HG03039 (cell line): ENCODE measurements at regions not wholly inside any gene's neighbourhood (a gene's known extent, or its start where the extent isn't known, plus 50 kb on each side); places are given as distances from the start of the nearest gene placed in this dataset.
"Not testable (repeated sequence)": the region's sequence is repeated elsewhere in the genome, so short reads cannot be mapped to it uniquely, and the experiment has no call there.

Source experiments
- ATAC-seq: cut with Tn5 transposase; IDR thresholded peaks from one replicate; pipeline ENCODE4 v1.9.1; 2021; ENCODE audit warnings: mild to moderate bottlenecking, moderate library complexity; ENCODE audit not compliant: unreplicated experiment

DNA sequence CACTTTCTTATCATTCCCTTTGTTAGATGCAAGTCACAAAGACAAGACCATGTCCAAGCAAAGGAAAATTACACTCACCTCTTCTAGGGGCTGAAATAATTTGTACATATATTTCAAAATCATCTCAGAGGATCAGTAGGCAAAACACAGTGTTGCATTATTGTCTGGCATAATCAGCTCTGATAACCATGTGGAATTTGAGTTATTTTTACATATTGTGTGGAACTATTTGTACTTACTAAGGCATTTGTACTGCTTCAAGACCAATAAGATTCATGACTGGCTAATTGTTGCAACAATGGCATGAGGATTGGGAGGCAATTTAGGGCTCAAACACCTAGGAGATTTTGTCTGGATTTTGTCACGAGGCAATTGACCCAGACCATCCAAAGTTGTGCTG is 1716.4 kb downstream of the BRINP3 start:
- no peak for ATAC-seq

DNA sequence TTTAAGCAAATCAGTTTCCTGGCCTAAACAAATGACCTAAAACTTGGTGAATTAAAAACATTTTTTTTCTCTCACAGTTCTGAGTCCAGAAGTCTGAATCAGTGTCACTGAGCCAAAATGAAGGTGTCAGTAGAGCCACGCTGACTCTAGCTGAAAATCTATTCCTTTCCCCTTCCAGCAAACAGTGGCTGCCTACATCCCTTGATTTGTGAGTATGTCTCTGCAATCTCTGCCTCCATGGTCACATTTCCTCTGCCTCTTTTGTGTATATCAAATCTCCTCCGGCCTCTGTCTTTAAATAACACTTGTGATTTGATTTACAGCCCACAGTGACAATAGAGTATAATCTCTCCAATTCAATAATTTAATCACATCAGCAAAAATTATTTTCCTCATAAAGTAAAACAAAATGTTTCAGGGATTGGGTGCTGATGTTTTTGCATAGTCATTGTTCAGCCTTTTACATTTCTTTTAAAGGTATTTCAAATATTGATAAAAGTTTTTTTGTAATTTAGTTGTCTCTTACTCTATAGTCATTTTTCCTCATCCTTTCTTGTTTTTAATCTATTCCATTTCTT is 1715.4 kb downstream of the BRINP3 start:
- no peak for ATAC-seq

DNA sequence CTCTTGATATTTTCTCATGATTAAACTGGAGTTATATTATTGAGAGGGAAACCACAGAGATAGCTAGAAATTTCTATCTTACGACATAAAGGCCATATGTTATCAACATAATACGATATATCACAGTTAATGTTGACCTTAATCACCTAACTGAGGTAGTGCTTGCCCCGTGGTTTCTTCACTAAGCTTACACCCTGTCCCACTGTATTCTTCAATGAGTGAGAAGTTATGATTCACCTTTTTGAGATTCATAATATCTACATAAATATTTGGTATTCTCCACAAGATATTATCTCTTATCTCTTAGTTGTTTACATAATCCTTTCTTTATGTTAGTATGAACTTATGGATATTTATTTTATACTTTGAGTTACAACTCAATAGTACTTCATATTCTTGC is 1714.1 kb downstream of the BRINP3 start:
- ATAC-seq: no peak

DNA sequence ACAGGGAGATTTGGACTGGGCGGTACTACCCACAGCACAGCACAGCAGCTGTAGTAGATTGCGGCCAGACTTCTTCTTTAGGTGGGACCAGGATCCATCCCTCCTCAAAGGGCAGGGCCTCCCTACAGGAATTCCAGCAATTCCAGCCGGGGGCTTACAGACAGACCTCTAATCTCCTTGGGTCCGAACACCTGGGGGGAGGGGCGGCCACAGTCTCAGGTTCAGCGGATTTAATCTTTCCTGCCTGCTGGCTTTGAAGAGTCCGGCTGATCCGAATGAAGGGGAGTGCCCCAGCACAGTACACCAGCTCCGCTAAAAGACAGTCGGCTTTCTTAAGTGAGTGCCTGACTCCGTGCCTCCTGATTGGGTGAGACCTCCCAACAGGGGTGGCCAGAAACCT is 1708.5 kb downstream of the BRINP3 start:
- ATAC-seq: no peak

DNA sequence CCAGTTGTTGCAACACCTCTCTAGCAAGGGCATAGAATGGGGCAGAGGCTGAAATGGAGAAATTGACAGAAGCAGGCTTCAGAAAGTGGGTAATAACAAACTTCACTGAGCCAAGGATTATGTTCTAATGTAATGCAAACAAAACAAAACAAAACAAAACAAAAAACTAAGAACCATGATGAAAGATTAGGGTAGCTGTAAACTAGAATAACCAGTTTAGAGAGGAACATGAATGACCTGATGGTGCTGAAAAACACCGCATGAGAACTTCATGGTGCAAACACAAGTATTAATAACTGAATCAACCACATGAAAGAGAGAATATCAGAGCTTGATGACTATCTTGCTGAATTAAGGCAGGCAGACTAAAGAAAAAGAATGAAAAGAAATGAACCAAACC is 1707.7 kb downstream of the BRINP3 start:
- no peak for ATAC-seq

DNA sequence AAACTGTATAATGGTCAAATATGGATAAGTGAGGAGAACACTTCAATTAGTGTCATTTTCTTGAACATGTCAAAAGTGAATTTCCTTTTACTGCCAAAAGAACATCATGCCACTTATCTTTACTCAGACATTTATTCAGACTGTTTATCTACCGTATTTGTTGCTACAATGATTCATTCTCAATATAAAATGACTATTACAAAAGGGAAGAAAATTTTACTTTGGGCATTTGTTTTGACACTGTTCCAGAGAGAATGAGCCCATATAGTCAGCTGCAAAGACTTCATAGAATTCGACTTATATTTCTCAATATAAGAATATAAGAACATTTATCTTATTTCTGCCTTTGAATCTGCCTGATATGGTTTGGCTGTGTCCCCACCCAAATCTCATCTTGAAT is 1699.1 kb downstream of the BRINP3 start:
- no peak for ATAC-seq

DNA sequence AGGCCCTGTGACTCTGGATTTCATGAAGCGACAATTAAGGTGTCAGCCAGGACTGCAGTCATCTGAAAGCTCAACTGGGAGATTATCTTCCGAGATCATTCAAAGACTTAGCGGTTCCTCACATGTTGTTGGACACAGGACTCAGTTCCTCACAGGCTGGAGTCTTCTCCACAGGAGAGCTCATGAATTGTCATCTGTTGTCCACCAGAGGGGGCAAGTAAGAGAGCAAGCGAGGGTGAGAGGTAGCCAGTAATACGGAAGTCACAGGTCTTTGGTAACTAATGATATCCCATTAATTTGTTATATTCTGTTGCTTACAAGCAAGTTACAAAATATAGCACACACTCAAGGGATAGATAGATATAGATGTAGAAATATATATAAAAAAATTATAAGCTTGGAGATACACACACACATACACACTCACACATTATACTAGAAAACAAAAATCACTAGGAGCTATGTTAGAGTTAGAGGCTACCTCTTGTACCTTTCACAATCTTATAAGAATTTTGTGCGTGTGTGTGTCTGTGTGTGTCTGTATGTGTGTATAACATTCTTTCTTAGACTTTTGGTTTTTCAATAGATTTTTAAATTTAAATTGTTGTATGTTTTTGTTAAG is 1695.3 kb downstream of the BRINP3 start:
- ATAC-seq: peak; percentile 97

DNA sequence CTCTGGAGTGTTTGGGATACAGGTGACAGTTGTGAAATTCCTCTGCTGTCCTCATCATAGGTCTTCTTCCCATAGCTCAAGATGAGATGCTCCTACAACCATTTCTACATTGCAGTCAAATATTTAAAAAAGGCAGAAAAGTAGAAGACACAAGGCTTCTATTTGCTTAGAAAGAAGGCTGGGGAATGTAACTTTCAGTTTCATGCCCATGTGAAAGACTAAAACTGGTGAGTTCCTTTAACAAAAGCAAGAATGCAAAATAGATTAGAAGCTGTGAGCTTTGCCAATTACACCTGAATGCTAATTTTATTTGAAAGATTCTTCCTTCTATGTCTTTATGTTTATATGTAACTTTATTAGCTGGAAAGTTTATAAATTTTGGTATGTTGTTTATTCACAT is 1682.7 kb downstream of the BRINP3 start:
- no peak for ATAC-seq

DNA sequence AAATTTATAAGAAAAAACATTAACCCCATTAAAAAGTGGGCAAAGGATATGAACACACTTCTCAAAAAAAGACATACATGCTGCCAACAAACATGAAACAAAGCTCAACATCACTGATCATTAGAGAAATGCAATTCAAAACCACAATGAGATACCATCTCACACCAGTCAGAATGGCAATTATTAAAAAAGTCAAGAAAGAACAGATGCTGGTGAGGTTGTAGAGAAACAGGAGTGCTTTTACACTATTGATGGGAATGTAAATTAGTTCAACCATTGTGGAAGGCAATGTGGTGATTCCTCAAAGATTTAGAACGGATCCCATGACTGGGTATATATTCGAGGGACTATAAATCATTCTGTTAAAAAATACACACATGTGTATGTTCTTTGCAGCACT is 1665.5 kb downstream of the BRINP3 start:
- not testable (repeated sequence) for ATAC-seq

DNA sequence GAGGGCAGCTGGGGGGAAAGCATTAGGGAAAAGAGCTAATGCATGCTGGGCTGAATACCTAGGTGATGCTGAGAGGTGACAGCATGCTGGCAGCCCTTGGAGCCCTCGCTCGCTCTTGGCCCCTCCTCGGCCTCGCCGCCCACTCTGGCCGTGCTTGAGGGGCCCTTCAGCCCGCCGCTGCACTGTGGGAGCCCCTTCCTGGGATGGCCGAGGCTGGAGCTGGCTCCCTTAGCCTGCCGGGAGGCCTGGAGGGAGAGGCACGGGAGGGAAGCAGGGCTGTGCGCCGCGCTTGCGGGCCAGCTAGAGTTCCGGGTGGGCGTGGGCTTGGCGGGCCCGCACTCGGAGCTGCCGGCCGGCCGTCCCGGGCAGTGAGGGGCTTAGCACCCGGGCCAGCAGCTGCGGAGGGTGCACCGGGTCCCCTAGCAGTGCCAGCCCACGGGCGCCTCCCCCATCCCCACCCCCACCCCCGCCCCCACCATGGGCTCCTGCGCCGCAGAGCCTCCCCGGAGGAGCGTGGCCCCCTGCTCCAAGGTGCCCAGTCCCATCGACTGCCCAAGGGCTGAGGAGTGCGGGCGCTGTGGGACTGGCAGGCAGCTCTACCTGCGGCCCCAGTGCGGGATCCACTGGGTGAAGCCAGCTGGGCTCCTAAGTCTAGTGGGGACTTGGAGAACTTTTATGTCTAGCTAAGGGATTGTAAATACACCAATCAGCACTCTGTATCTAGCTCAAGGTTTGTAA is 1664.7 kb downstream of the BRINP3 start:
- ATAC-seq: not testable (repeated sequence)

DNA sequence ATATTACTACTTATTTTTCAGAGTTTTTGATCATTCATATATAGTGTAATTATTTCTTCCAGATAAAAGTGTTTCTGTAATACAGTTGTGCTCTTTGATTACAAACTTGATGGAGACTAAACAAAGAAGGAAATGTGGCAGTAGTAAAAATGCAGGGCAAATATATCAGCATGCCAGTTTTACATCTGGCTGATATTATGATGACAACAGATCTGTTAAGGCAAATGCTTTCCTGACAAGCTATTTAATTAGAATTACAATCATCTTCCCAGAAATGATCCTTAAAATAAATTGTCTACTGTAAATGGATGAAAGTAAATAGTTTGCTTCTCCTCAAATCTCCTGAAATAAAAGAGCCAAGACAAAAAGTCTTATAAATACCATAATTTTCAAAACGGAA is 1659.8 kb downstream of the BRINP3 start:
- ATAC-seq: no peak

DNA sequence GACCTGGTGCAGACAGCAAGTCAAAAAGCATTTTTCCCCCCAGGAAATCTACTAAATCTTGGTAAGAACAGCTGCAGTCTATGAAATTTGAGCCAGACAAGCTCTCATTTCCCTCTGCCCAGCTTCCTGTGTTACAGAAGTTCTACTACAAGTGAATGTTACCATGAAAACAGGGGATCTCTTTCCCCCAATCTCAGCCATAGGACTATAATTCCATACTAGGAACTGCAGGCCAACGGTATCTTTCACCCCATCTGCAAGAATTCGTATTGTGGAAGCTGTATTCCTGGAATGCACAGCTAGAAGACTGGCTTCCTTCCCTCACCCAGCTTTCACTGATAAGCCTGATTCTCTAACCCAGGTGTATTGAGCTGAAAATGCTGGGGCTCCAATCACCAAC is 1655.4 kb downstream of the BRINP3 start:
- no peak for ATAC-seq

DNA sequence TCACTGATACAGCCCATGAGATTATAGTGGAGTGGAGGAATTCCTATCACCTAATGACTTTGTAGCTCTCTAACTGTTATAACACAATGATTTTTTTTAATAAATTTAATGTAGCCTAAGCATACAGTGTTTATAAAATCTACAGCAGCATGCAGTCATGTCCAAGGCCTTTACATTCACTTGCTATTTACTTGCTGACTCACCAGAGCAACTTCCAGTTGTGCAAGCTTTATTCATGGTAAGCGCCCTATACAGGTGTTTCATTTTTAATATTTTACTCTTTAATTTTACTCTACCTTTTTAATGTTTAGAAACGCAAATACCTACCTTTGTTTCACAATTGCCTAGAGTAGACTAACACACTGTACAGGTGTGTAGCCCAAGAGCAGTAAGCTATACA is 1652.2 kb downstream of the BRINP3 start:
- no peak for ATAC-seq

DNA sequence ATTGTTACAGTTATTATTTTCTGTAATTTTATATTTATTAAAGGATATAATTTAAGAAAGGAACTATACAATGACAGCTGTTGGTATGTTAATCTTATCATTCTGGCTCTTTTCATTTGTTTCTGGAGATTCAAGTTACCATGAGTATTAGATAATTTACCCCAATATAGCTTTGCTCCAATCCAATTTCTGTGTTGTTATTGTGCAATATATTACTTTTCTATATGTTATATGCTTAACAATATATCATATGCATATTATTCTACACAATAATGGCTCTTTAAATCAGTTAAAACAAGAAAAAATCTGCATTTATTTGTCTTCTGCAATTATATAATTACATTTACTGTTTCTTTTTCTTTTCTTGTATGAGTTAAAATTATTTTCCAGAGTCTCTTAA is 1650.9 kb downstream of the BRINP3 start:
- no peak for ATAC-seq

DNA sequence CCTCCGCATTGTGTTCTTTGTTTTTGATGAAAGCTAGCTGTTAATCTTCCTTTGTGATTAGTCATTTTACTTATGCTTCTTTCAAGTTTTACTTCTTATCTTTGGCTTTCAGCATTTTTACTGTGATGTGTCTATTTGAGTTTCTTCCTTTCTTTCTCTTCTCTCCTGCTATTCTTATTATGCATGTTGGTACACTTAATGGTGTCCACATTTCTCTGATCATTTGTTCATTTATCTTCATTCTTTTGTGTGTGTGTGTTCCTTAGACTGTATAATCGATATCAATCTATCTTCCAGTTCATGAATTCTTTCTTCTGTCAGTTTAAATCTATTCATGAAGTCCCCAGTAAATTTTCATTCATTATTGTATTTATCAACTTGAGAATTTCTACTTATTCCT is 1650.3 kb downstream of the BRINP3 start:
- no peak for ATAC-seq

DNA sequence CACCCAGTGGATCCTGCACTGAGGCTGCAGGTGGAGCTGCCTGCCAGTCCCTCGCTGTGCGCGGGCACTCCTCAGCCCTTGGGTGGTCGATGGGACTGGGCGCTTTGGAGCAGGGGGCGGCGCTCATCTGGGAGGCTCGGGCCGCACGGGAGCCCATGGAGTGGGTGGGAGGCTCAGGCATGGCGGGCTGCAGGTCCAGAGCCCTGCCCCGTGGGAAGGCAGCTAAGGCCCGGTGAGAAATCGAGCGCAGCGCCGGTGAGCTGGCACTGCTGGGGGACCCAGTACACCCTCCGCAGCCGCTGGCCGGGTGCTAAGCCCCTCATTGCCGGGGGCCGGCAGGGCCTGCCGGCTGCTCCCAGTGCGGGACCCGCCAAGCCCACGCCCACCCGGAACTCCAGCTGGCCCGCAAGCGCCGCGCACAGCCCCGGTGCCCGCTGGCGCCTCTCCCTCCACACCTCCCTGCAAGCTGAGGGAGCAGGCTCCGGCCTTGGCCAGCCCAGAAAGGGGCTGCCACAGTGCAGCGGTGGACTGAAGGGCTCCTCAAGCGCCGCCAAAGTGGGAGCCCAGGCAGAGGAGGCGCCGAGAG is 1636.5 kb downstream of the BRINP3 start:
- not testable (repeated sequence) for ATAC-seq

DNA sequence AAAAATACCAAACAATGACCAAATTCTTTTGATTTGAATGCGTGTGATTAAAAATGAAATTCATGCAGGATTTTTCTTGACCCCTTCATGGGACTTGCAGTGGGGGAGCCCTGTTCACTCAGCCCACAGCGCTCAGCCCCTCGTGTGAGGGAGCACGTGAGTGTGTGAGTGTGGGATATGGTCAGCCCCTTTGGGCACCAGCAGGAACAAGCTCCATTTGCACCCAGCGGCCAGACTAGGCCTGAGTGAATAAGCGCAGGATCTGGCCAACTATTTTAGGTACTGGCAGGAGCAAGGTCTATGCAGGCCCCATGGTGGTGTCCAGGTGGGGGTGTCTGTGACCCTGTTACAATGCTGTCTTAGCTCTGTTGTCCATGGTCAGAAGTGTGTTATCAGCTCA is 1631.2 kb downstream of the BRINP3 start:
- no peak for ATAC-seq

DNA sequence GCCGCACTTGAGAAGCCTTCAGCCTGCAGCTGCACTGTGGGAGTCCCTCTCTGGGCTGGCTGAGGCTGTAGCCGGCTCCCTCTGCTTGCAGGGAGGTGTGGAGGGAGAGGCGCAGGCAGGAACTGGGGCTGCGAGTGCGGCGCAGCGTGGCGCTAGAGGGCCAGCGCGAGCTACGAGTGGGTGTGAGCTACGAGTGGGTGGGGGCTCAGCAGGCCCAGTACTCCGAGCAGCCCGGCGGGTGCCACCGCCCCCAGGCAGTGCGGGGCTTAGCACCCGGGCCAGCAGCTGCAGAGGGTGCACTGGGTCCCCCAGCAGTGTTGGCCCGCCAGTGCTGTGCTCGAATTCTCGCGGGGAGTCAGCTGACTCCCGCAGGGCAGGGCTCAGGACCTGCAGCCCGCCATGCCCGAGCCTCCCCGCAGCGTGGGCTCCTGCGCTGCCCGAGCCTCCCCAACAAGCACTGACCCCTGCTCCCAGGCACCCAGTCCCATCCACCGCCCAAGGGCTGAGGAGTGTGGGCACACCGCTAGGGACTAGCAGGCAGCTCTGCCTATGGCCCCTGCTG is 1620.1 kb downstream of the BRINP3 start:
- no peak for ATAC-seq

DNA sequence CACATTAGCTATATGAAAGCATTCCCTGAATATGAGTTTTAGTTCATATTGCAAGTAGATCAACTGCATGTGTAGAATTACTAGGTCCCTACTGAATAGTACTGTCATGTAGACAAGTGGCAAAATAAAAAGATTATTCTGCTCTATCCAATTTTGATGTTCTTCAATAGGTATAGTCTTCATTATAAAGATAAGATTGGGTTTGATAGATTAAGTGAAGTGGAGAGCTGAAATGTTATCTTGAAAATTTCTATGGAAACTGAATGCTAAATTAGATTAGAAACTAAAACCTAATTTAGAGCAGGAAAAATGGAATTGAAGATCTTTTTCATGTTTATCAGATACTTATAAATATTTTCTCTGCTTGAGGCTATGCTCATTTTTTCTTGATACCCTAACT is 1610.0 kb downstream of the BRINP3 start:
- ATAC-seq: no peak

DNA sequence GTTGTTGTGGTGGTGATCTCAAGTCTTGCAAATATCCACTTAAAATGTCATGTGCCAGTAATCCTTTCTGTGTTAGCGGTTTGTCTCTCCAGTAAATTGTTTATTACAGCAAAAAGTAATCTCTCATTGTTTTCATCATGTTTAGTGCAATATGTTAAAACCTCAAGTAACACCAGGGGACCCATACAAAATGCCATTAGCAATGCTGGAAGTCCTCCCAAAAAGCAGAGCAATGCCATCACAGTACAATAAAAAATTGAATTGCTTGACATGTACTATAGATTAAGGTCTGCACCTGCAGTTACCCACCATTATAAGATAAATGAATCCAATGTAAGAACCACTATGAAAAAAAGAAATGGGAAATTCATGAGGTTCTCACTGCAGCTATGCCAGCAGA is 1606.5 kb downstream of the BRINP3 start:
- ATAC-seq: no peak

DNA sequence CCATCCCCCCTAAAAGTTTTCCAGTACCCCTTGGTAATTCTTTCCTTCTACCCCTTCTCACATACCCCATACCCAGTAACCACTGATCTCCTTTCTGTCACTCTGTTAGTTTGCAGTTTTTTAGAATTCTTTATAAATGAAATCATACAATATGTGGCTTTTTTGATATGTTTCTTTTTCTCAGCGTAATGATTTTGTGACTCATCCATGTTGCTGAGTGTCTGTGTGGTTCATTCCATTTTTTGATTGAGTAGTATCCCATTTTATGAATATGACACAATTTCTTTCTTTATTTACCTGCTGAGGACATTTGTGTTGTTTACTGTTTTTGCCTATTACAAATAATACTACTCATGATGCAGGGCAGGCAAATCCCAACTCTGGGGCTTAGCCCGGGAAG is 1605.3 kb downstream of the BRINP3 start:
- no peak for ATAC-seq

DNA sequence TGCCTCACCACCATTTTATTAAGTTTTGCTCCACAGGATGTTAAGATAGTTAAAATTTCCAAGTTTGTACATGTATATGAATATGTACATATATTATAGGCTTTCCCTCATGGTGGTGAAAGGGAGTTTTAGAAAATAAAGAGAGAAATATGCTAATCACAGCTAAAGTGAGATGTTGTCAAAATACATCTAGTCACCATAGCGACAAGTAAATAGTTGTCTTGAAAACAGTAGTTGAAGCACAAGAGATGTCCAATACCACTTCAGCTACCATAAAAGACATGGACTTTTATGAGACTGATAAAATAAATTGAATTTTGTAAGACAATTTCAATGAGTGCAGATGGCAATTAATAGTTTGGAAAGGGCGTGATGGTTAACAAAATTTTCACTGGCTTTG is 1600.0 kb downstream of the BRINP3 start:
- no peak for ATAC-seq
